Ovary (tissue), 7 donors: ENCODE measurements at regions not wholly inside any gene's neighbourhood (a gene's known extent, or its start where the extent isn't known, plus 50 kb on each side); places are given as distances from the start of the nearest gene placed in this dataset.

Experiments
- DNase-seq, 5 donors: peaks; one replicate each; pipeline ENCODE4 v3.0.0-alpha.2; 2019 to 2020
- H3K27ac ChIP-seq, 2 donors: fragments of 200-600 bp; one replicate each; pipeline versions ENCODE4 v1.5.1 to v1.8.0; 2019 to 2022
- H3K27me3 ChIP-seq: fragments of 200-600 bp; one replicate; pipeline ENCODE4 v1.8.0; 2022
- H3K36me3 ChIP-seq: fragments of 200-600 bp; sonication (generic); one replicate; pipeline ENCODE4 v1.5.1; 2019
- H3K4me1 ChIP-seq: one replicate; pipeline ENCODE4 v1.8.1; 2013; ENCODE audit warnings: mild to moderate bottlenecking, moderate library complexity; ENCODE audit not compliant: insufficient read depth
- H3K4me3 ChIP-seq: fragments of 200-600 bp; sonication (generic); one replicate; pipeline ENCODE4 v1.5.1; 2017
- H3K9me3 ChIP-seq, 2 donors: fragments of 200-600 bp in 1 of 2; sonication (generic) in 1 of 2; one replicate each; pipeline versions ENCODE4 v1.5.1 to v1.8.1; 2013 to 2019; ENCODE audit warnings: mild to moderate bottlenecking in 1 of 2, moderate library complexity in 1 of 2
- EP300 ChIP-seq: sonication (generic); formaldehyde crosslinking; IDR thresholded peaks from one replicate; pipeline ENCODE4 v1.6.1; 2017; ENCODE audit warnings: antibody characterized with exemption
- POLR2A ChIP-seq: fragments of 450-650 bp; IDR thresholded peaks from one replicate; pipeline ENCODE4 v1.6.1; 2017; ENCODE audit warnings: antibody characterized with exemption, mild to moderate bottlenecking, moderate library complexity
- WGBS, 3 donors: extraction: QIAGEN DNeasy Blood & Tissue Kit in 1 of 3; methylation state at CpG; one replicate each; pipeline versions ENCODE4 v1.1.5 to v1.1.7; 2013 to 2017; 5-methylcytosine and 5-hydroxymethylcytosine counted together
- intact Hi-C, 4 donors: fragments of 100-400 bp; cut with DNase I; formaldehyde crosslinking; loops; one replicate each; pipeline versions ENCODE4 v1.11.0 to v1.15.1; 2022 to 2023
- TF ChIP-seq, protein P1 (sequence below), 3 donors: fragments of 450-650 bp in 2 of 3; fragments of 200-600 bp in 1 of 3; IDR thresholded peaks; one replicate each; pipeline versions ENCODE4 v1.5.1 to v1.8.0; 2016 to 2022; ENCODE audit warnings: antibody characterized with exemption in 3 of 3, mild to moderate bottlenecking in 1 of 3
- donor health status: DM: no; HTN: no; CAD: no; lungs with moderate emphysema.
- donor health status: DM: no; HTN: no; CAD: no.
- donor health status: Bipolar disorder and iron deficiency.
- donor health status: DM: no; HTN: no; CAD: no.
- donor health status: DM: yes; HTN: yes; CAD: no.

DNA sequence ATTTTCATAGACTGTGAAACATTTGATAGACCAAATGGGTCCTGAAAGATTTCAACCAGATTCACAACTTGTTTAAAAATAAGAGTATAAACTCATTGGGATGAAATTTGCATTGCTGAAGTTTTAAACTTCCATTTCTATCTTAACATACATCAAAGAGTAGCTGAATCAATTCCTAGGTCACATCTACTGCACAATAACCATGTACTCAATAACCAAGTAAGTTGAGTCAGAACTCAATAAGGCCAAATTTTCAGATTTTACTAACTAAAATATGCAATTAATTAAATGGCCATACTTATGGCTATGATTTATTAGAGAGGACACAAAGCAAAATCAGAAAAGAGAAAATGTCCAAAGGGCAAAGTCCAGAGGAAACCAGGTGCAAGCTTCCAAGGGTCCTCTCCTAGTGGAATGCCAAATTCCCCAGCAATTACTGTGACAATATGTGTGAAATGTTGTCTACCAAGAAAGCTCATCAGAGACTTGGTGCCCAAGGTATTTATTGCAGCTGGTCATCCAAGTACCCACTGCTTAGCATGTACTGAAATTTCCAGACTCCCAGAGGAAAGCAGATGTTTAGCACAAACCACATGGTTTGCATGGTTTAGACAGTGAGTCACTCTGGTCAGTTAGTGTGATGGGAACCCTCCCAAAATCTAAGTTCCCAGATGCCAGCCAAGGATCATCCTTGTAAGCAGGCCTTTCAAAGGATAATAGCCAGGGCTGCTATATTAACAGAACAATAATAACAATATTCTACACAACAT lies 238.9 kb downstream of the IPMK start:
- no peaks in the 10 kb centered on the region for H3K36me3 ChIP-seq
- TF ChIP-seq POLR2A (no peak), EP300 (no peak)
- TF ChIP-seq, protein P1, sequence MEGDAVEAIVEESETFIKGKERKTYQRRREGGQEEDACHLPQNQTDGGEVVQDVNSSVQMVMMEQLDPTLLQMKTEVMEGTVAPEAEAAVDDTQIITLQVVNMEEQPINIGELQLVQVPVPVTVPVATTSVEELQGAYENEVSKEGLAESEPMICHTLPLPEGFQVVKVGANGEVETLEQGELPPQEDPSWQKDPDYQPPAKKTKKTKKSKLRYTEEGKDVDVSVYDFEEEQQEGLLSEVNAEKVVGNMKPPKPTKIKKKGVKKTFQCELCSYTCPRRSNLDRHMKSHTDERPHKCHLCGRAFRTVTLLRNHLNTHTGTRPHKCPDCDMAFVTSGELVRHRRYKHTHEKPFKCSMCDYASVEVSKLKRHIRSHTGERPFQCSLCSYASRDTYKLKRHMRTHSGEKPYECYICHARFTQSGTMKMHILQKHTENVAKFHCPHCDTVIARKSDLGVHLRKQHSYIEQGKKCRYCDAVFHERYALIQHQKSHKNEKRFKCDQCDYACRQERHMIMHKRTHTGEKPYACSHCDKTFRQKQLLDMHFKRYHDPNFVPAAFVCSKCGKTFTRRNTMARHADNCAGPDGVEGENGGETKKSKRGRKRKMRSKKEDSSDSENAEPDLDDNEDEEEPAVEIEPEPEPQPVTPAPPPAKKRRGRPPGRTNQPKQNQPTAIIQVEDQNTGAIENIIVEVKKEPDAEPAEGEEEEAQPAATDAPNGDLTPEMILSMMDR (IDR thresholded peaks at IDR 0.05) = no peak
- no peak overlapping the region for H3K4me3 ChIP-seq
- H3K27me3 ChIP-seq = no peaks in the 10 kb centered on the region
- H3K9me3 ChIP-seq = no peaks in the 10 kb centered on the region
- H3K4me1 ChIP-seq = no peaks in the 10 kb centered on the region
- no peak for DNase-seq
- H3K27ac ChIP-seq = no peak overlapping the region
- intact Hi-C loops = no loop called here

DNA sequence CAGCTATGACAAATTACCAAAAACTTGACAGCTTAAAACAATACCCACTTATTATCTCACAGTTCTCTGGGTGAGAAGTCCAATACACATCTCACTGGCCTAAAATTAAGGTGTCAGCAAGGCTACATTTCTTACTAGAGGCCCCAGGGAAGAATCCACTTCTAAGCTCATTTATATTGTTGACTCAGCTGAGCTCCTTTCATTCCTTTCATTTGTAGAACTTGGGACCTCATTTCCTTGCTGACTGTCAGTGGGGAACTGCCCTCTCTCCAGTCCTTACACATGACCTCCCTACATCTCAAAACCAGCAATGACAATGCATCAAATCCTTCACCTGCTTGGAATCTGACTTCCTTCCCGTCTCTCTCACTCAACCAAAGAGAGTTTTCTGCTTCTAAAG lies 240.3 kb downstream of the IPMK start:
- WGBS, 3 donors = 53 to 74% (median 56%) methylated on average over 1 of the region's 1 CpG
- Histone ChIP-seq H3K4me1 (no peaks in the 10 kb centered on the region), H3K27ac (no peak overlapping the region), H3K9me3 (no peaks in the 10 kb centered on the region), H3K4me3 (no peak overlapping the region), H3K36me3 (no peaks in the 10 kb centered on the region), H3K27me3 (no peaks in the 10 kb centered on the region)
- DNase-seq = no peak
- TF ChIP-seq POLR2A (no peak), EP300 (no peak)
- TF ChIP-seq, protein P1 (IDR thresholded peaks at IDR 0.05) = no peak
- intact Hi-C loops = no loop called here

DNA sequence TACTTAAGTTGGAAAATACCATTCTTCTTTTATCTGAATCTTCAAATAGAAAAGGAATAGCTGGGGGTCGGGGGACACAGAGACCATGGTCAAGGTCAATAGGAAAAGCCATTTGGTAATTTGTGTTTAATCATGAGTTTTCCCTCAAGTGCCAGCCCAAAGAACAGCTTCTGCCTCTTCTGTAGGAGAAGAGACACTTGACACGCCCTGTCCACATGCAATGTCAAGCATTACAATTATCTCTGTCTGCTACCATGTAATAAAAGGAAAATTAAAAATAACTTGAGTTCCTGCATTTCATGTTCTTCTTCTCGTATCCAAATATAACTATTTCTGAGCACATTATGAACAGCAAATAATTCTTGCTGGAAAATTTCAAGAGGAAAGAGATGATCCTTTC lies 241.7 kb downstream of the IPMK start:
- H3K36me3 ChIP-seq = no peaks in the 10 kb centered on the region
- no peaks in the 10 kb centered on the region for H3K4me1 ChIP-seq
- DNase-seq = no peak
- H3K4me3 ChIP-seq = no peak overlapping the region
- H3K27ac ChIP-seq = no peak overlapping the region
- H3K9me3 ChIP-seq = no peaks in the 10 kb centered on the region
- WGBS, 3 donors = 44 to 64% (median 49%) methylated on average over 3 of the region's 3 CpGs
- intact Hi-C loops = no loop called here
- H3K27me3 ChIP-seq = no peaks in the 10 kb centered on the region
- TF ChIP-seq POLR2A (no peak), EP300 (no peak)
- TF ChIP-seq, protein P1 (IDR thresholded peaks at IDR 0.05) = no peak

DNA sequence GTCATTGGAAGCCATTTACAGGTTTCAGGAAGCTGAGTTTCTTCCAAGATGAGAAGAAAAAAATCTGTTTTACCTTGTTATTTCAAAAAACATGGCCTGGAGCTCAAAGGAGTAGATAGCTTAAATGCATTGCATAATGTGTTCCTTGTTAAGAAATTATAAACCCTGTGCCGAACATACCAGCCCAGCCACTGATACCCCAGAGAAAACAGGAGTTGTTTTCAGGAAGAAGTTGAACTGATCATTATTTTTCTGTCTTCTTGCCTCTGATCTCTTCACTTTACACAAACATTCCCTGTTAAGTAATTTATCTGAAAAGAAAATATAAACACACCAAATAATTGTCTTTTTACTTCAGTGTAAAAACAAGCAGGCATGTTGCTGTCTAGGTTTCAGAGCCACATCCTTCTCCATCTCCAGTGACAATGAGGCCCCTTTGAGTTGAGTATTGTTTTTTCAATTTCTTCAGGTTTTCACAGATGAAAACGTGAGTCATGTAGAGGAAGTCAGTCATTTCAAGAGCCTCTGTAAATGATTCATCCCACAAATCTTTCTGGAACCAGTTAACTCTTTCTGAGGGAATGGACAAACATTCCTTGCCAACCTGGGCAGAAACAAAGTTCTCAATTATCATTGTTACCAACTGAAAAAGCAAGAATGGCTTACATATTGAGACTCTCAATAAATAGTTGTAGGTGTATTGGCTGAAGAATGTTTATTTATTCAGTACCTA lies 244.2 kb downstream of the IPMK start:
- Histone ChIP-seq H3K4me1 (no peaks in the 10 kb centered on the region), H3K27ac (no peak overlapping the region), H3K4me3 (no peak overlapping the region), H3K9me3 (no peaks in the 10 kb centered on the region), H3K27me3 (no peaks in the 10 kb centered on the region), H3K36me3 (no peaks in the 10 kb centered on the region)
- intact Hi-C loops = no loop called here
- TF ChIP-seq EP300 (no peak), POLR2A (no peak)
- TF ChIP-seq, protein P1 (IDR thresholded peaks at IDR 0.05) = no peak
- DNase-seq = no peak
- WGBS, 3 donors = 1 to 2% (median 1%) methylated on average over 2 of the region's 2 CpGs
